ENCODE measurements at regions not wholly inside any gene's neighbourhood (a gene's known extent, or its start where the extent isn't known, plus 50 kb on each side); places are given as distances from the start of the nearest gene placed in this dataset.

DNA sequence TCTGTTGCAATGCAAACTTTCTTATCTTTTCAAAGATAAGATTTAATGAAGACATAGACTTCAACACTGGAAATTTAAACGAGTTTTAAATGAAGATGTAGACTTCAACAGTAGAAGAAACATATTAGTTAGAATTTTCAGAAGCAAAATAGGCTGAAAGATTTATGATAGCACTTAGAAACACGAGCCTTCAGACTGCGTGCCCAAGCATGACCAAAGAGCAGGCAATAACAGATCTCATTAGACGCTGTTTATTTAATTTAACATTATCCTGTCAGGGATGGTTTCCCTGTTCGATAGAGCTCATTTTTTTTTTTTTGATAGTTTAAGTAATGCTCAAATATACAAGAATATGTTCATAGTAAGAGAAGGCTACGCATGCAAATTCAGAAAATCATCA, 604.7 kb upstream of the SOX9 start (continued):
- TF ChIP-seq RFX5 (IDR thresholded peaks at IDR 0.05; ENCODE audit: borderline replicate concordance, low read depth, low read length): no peak
- no peak for TF ChIP-seq KDM4A (IDR thresholded peaks at IDR 0.05; ENCODE audit: low read depth, low read length, severe bottlenecking)
- TF ChIP-seq RXRA (IDR thresholded peaks at IDR 0.05; ENCODE audit: insufficient read depth, low read depth, low read length): no peak
- no peak for TF ChIP-seq TAF7 (optimal IDR thresholded peaks at IDR 0.05; ENCODE audit: borderline replicate concordance, low read depth, low read length)
